Thoracic aorta (tissue), 2 donors: ENCODE measurements at regions not wholly inside any gene's neighbourhood (a gene's known extent, or its start where the extent isn't known, plus 50 kb on each side); places are given as distances from the start of the nearest gene placed in this dataset.

Experiments used
- ATAC-seq: fragments of 150-250 bp; one replicate; pipeline ENCODE4 v1.8.0; 2017; ENCODE audit warnings: low read depth; ENCODE audit not compliant: insufficient number of reproducible peaks, low FRiP score
- DNase-seq: peaks from one replicate; pipeline ENCODE4 v3.0.0-alpha.2; 2020; ENCODE audit warnings: low spot score
- H3K27ac ChIP-seq, 2 donors: fragments of 200-600 bp; sonication (generic); 1 replicate in 1 of 2; 2 replicates in 1 of 2; pipeline ENCODE4 v1.5.1; 2016; ENCODE audit warnings: mild to moderate bottlenecking in 2 of 2, moderate library complexity in 2 of 2
- H3K27me3 ChIP-seq: fragments of 200-600 bp; sonication (generic); replicated peaks from 2 replicates; pipeline ENCODE4 v1.6.0; 2016; ENCODE audit warnings: mild to moderate bottlenecking; ENCODE audit not compliant: insufficient read depth
- H3K36me3 ChIP-seq: fragments of 200-600 bp; sonication (generic); one replicate; pipeline ENCODE4 v1.5.1; 2016
- H3K4me1 ChIP-seq, 2 donors: fragments of 200-600 bp; sonication (generic); 1 replicate in 1 of 2; 2 replicates in 1 of 2; pipeline versions ENCODE4 v1.5.1 to v1.6.0; 2016; ENCODE audit warnings: low read depth in 2 of 2, mild to moderate bottlenecking in 1 of 2; ENCODE audit not compliant: control insufficient read depth in 1 of 2
- H3K4me3 ChIP-seq: fragments of 200-600 bp; sonication (generic); 2 replicates; pipeline ENCODE4 v1.5.1; 2016; ENCODE audit warnings: mild to moderate bottlenecking
- H3K9me3 ChIP-seq: fragments of 200-600 bp; sonication (generic); 2 replicates; pipeline ENCODE4 v1.5.1; 2016
- CTCF ChIP-seq: fragments of 200-600 bp; sonication (generic); IDR thresholded peaks from one replicate; pipeline ENCODE4 v1.5.1; 2019; ENCODE audit warnings: antibody characterized with exemption

- peaks cover 0 to 24% of the 10 kb centered on the region in 2 donors for H3K4me1 ChIP-seq
- ATAC-seq (no peak), DNase-seq (no peak)
- H3K4me3 ChIP-seq: no peak overlapping the region
- H3K27me3 ChIP-seq: no peaks in the 10 kb centered on the region
- TF ChIP-seq CTCF: no peak
- H3K27ac ChIP-seq: no peak overlapping the region
- H3K36me3 ChIP-seq: no peaks in the 10 kb centered on the region
- no peaks in the 10 kb centered on the region for H3K9me3 ChIP-seq
Measured at GRCh38 chr17:17417718-17418181, 59.0 kb upstream of the MED9 start.

GRCh38 chr17:17419166-17419565, 57.6 kb upstream of the MED9 start:
- Histone ChIP-seq H3K4me3 (no peak overlapping the region), H3K27ac (no peak overlapping the region), H3K27me3 (no peaks in the 10 kb centered on the region), H3K4me1 (peaks cover 0 to 19% of the 10 kb centered on the region in 2 donors), H3K9me3 (no peaks in the 10 kb centered on the region), H3K36me3 (no peaks in the 10 kb centered on the region)
- no peak for TF ChIP-seq CTCF
- no peak for ATAC-seq
- no peak for DNase-seq

- TF ChIP-seq CTCF: no peak
- Histone ChIP-seq H3K4me1 (peaks cover 0 to 15% of the 10 kb centered on the region in 2 donors), H3K9me3 (no peaks in the 10 kb centered on the region), H3K27me3 (no peaks in the 10 kb centered on the region), H3K27ac (no peak overlapping the region), H3K4me3 (no peak overlapping the region), H3K36me3 (no peaks in the 10 kb centered on the region)
- DNase-seq: no peak
- ATAC-seq: no peak
Measured at GRCh38 chr17:17419631-17420030, 57.2 kb upstream of the MED9 start.

GRCh38 chr17:17420082-17420481, 56.7 kb upstream of the MED9 start:
- TF ChIP-seq CTCF: no peak
- Histone ChIP-seq H3K9me3 (no peaks in the 10 kb centered on the region), H3K36me3 (no peaks in the 10 kb centered on the region), H3K27me3 (no peaks in the 10 kb centered on the region), H3K4me3 (no peak overlapping the region), H3K27ac (no peak overlapping the region), H3K4me1 (peaks cover 0 to 11% of the 10 kb centered on the region in 2 donors)
- no peak for ATAC-seq
- DNase-seq: no peak

- no peak overlapping the region for H3K27ac ChIP-seq
- no peak for DNase-seq
- H3K4me1 ChIP-seq: peaks cover 0 to 11% of the 10 kb centered on the region in 2 donors
- H3K27me3 ChIP-seq: no peaks in the 10 kb centered on the region
- no peak overlapping the region for H3K4me3 ChIP-seq
- H3K36me3 ChIP-seq: no peaks in the 10 kb centered on the region
- TF ChIP-seq CTCF: no peak
- no peaks in the 10 kb centered on the region for H3K9me3 ChIP-seq
- no peak for ATAC-seq
Measured at GRCh38 chr17:17420561-17421269, 56.1 kb upstream of the MED9 start.
